Upper lobe of right lung (tissue), 1 donor: ENCODE measurements at regions not wholly inside any gene's neighbourhood (a gene's known extent, or its start where the extent isn't known, plus 50 kb on each side); places are given as distances from the start of the nearest gene placed in this dataset.

Experiments
- ATAC-seq: fragments of 200-7000 bp; cut with Tn5 transposase; one replicate; pipeline ENCODE4 v1.9.1; 2020; ENCODE audit warnings: mild to moderate bottlenecking, moderate library complexity
- DNase-seq: peaks from one replicate; pipeline ENCODE4 v3.0.0-alpha.2; 2020
- H3K27ac ChIP-seq: fragments of 200-600 bp; one replicate; pipeline ENCODE4 v1.8.0; 2022
- H3K27me3 ChIP-seq: fragments of 200-600 bp; one replicate; pipeline ENCODE4 v1.8.0; 2022; ENCODE audit warnings: mild to moderate bottlenecking
- H3K36me3 ChIP-seq: fragments of 200-600 bp; one replicate; pipeline ENCODE4 v1.8.0; 2022
- H3K4me1 ChIP-seq: fragments of 200-600 bp; one replicate; pipeline ENCODE4 v1.8.0; 2022
- H3K4me3 ChIP-seq: fragments of 200-600 bp; one replicate; pipeline ENCODE4 v1.8.0; 2022; ENCODE audit warnings: mild to moderate bottlenecking
- H3K9me3 ChIP-seq: fragments of 200-600 bp; one replicate; pipeline ENCODE4 v1.8.0; 2022
- intact Hi-C: fragments of 100-400 bp; cut with DNase I; formaldehyde crosslinking; loops from one replicate; pipeline ENCODE4 v1.11.0; 2022
- TF ChIP-seq, protein P1 (sequence below): fragments of 200-600 bp; IDR thresholded peaks from one replicate; pipeline ENCODE4 v1.8.0; 2022; ENCODE audit warnings: antibody characterized with exemption
- donor health status: DM: no; HTN: yes; CAD: no; lungs with severe emphysema.

DNA sequence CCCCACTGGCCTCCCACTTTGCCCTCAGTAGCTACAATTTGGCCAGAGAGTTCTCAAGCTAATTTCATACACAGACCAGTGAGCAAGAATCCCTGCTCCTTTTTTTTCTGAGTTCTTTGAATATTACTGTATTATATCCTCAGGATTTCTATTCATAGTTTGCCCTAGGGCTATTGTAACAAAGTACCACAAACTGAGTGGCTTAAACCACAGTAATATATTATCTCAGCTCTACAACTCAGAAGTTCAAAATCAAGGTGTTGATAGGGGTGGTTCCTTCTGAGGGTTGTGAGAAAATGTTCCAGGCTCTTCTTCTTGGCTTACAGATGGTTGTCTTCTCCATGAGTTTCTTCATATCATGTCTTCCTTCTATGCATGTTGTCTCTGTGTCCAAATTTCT is 289.4 kb upstream of the ESRRG start:
- H3K9me3 ChIP-seq = no peaks in the 10 kb centered on the region
- intact Hi-C loops = no loop called here
- no peak overlapping the region for H3K27ac ChIP-seq
- no peaks in the 10 kb centered on the region for H3K27me3 ChIP-seq
- no peak overlapping the region for H3K4me3 ChIP-seq
- no peaks in the 10 kb centered on the region for H3K36me3 ChIP-seq
- ATAC-seq (no peak), DNase-seq (no peak)
- TF ChIP-seq, protein P1, sequence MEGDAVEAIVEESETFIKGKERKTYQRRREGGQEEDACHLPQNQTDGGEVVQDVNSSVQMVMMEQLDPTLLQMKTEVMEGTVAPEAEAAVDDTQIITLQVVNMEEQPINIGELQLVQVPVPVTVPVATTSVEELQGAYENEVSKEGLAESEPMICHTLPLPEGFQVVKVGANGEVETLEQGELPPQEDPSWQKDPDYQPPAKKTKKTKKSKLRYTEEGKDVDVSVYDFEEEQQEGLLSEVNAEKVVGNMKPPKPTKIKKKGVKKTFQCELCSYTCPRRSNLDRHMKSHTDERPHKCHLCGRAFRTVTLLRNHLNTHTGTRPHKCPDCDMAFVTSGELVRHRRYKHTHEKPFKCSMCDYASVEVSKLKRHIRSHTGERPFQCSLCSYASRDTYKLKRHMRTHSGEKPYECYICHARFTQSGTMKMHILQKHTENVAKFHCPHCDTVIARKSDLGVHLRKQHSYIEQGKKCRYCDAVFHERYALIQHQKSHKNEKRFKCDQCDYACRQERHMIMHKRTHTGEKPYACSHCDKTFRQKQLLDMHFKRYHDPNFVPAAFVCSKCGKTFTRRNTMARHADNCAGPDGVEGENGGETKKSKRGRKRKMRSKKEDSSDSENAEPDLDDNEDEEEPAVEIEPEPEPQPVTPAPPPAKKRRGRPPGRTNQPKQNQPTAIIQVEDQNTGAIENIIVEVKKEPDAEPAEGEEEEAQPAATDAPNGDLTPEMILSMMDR = no peak
- H3K4me1 ChIP-seq = no peaks in the 10 kb centered on the region

DNA sequence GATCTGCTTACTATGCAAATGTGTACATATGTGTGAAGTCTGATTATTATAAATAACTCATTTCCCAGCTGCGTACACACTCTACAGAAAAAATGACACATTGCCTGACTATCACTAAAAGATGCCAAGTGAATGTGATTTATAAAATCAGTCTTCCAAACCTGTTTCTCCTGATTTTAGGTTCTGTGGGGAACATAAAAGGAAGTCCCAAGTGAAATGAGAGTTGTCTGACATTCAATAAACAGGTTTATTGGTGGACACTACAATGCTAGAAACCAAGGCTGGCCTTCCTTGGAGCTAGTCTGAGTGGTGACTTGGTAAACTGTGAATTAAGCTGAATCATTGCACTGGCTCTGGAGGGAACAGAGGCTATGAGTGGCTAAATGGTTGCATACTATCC is 287.9 kb upstream of the ESRRG start:
- intact Hi-C loops = no loop called here
- H3K27me3 ChIP-seq = no peaks in the 10 kb centered on the region
- no peak for ATAC-seq

DNA sequence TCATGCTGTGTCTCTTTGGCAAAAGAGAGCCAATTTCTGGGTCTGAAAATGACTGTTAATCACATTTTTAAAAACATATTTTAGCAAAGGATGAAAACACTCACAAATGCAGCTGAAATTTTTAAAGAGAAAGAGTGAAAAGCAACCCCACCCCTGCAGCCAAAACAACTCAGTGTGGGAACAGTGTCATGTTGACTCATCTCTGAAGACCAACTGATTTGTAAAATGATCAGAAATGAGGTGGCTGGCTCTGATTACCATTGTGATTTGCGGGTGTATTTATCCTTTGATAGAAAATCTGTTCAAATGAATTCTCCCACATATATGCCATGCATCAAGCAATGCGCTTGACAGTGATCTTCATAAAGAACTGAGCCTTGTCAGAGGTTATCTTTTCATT is 287.0 kb upstream of the ESRRG start:
- H3K9me3 ChIP-seq = no peaks in the 10 kb centered on the region
- no peak overlapping the region for H3K27ac ChIP-seq
- ATAC-seq (no peak), DNase-seq (no peak)
- no peaks in the 10 kb centered on the region for H3K4me1 ChIP-seq
- no peak overlapping the region for H3K4me3 ChIP-seq
- no peaks in the 10 kb centered on the region for H3K27me3 ChIP-seq
- H3K36me3 ChIP-seq = no peaks in the 10 kb centered on the region
- intact Hi-C loops = no loop called here
- TF ChIP-seq, protein P1 = no peak

More for the DNA sequence above, 287.9 kb upstream of the ESRRG start:
- Histone ChIP-seq H3K27ac (no peak overlapping the region), H3K36me3 (no peaks in the 10 kb centered on the region), H3K4me3 (no peak overlapping the region), H3K9me3 (no peaks in the 10 kb centered on the region), H3K4me1 (no peaks in the 10 kb centered on the region)
- DNase-seq = no peak
- TF ChIP-seq, protein P1 = no peak

DNA sequence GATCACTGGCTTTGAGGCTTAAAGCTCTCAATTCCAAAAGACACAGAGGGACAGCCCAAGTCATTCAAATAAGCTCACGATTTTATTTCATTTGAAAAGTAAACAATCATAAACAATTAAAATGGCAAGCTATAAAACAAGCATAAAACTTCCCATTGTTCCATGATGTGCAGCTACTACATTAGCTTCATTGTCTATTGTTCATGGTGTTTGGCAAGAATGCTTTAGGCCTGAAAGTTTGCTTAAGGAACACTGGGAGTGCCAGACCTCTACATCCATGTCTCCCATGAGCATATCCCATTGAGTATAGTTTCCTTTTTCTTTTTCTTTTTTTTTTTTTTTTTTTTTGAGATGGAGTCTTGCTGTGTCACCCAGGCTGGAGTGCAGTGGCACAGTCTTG is 286.1 kb upstream of the ESRRG start:
- no peaks in the 10 kb centered on the region for H3K27me3 ChIP-seq
- TF ChIP-seq, protein P1 = no peak
- no peak for ATAC-seq
- H3K36me3 ChIP-seq = no peaks in the 10 kb centered on the region
- no peak for DNase-seq
- no peaks in the 10 kb centered on the region for H3K4me1 ChIP-seq
- H3K9me3 ChIP-seq = no peaks in the 10 kb centered on the region
- H3K27ac ChIP-seq = no peak overlapping the region
- intact Hi-C loops = no loop called here
- H3K4me3 ChIP-seq = no peak overlapping the region

DNA sequence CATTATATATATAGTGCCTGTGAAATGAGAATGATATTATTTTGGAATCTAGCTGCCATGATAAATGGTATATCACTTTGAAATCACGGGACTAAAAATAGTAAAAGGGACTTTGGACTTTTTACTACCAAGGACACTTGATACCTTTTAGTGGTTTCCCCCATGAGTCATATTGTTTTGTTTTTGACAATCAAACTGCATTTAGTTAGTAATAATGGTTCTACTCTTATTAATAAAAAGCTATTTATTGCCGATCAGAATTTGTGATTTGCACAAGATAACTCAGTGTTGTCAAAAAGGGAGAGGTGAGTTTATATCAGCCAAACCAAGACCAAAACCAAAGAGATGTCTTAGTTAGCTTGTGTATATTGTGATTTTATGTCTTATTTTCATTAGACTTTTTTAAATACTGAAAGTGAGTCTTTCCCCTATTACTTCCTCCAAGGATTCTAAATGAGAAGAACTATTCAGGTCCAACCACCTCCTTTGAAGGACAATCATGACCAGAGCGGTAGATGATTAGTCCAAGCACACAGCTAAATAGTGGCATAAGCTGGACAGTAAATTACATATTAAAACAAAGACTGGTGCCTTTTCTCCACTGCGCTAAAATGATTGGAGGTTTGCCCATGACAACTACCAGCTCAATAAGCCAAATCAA is 281.7 kb upstream of the ESRRG start:
- no peaks in the 10 kb centered on the region for H3K4me1 ChIP-seq
- TF ChIP-seq, protein P1 = no peak

DNA sequence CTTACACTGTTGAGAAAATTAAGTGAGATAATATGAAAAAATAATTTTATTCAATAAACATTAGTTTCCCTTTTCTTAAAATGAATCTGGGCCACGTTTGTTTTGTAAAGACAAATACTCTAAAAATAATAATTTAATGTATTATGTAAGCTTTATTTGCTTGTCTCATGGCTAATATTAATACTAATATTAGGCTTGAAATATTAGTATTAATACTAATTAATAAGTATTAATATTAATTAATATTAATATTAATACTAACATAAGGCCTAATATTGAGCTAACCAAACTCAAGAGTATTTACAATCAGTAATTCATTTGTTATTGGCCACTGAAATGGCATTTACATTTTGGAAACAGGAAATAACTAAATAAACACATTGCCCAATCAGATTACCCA is 280.1 kb upstream of the ESRRG start:
- H3K4me3 ChIP-seq = no peak overlapping the region
- ATAC-seq (no peak), DNase-seq (no peak)
- intact Hi-C loops = no loop called here
- H3K4me1 ChIP-seq = no peaks in the 10 kb centered on the region
- no peaks in the 10 kb centered on the region for H3K9me3 ChIP-seq
- no peaks in the 10 kb centered on the region for H3K27me3 ChIP-seq
- TF ChIP-seq, protein P1 = no peak
- H3K27ac ChIP-seq = no peak overlapping the region
- H3K36me3 ChIP-seq = no peaks in the 10 kb centered on the region

More for the DNA sequence above, 281.7 kb upstream of the ESRRG start:
- no peaks in the 10 kb centered on the region for H3K36me3 ChIP-seq
- DNase-seq (no peak), ATAC-seq (no peak)
- intact Hi-C loops = no loop called here
- H3K4me3 ChIP-seq = no peak overlapping the region
- no peaks in the 10 kb centered on the region for H3K27me3 ChIP-seq
- no peaks in the 10 kb centered on the region for H3K9me3 ChIP-seq
- H3K27ac ChIP-seq = no peak overlapping the region
